Mesodermal cell (in vitro differentiated cells): ENCODE measurements at regions not wholly inside any gene's neighbourhood (a gene's known extent, or its start where the extent isn't known, plus 50 kb on each side); places are given as distances from the start of the nearest gene placed in this dataset.
"Not testable (repeated sequence)": the region's sequence is repeated elsewhere in the genome, so short reads cannot be mapped to it uniquely, and the experiment has no call there.

ENCODE experiments used
- H3K27ac ChIP-seq: 2 replicates; pipeline ENCODE4 v1.7.0; 2013; ENCODE audit warnings: mild to moderate bottlenecking, low read depth, low read length, moderate library complexity; ENCODE audit not compliant: severe bottlenecking
- H3K36me3 ChIP-seq: 2 replicates; pipeline ENCODE4 v1.7.1; 2013; ENCODE audit warnings: mild to moderate bottlenecking, low read length, moderate library complexity; ENCODE audit not compliant: control insufficient read depth, insufficient read depth
- H3K4me1 ChIP-seq: one replicate; pipeline ENCODE4 v1.7.1; 2013; ENCODE audit warnings: mild to moderate bottlenecking, low read length; ENCODE audit not compliant: insufficient read depth, control insufficient read depth, poor library complexity, severe bottlenecking
- H3K4me3 ChIP-seq: 2 replicates; pipeline ENCODE4 v1.7.0; 2013; ENCODE audit warnings: low read length, control low read depth, mild to moderate bottlenecking; ENCODE audit not compliant: insufficient read depth, poor library complexity, severe bottlenecking; ENCODE audit errors: extremely low read depth
- H3K9me3 ChIP-seq: 2 replicates; pipeline ENCODE4 v1.7.1; 2013; ENCODE audit warnings: mild to moderate bottlenecking, low read length, moderate library complexity; ENCODE audit not compliant: control insufficient read depth
- WGBS, 2 experiments: methylation state at CpG; one replicate each; pipeline ENCODE4 v1.1.5; 2013; ENCODE audit warnings: missing lambda C conversion rate in 2 of 2; ENCODE audit not compliant: insufficient coverage in 2 of 2; 5-methylcytosine and 5-hydroxymethylcytosine counted together

GRCh38 chr4:110399046-110399445 is 76.9 kb upstream of the ENPEP start:
- 84 to 89% methylated on average over 5 to 6 of the region's 10 CpGs for WGBS, 2 experiments
- H3K4me1 ChIP-seq, H3K4me3 ChIP-seq, H3K27ac ChIP-seq, H3K36me3 ChIP-seq, H3K9me3 ChIP-seq: not testable (repeated sequence)

- Histone ChIP-seq H3K27ac (no peak overlapping the region), H3K36me3 (no peaks in the 10 kb centered on the region)
- WGBS, 2 experiments, result 86 to 100% methylated on average over 1 of the region's 2 CpGs
Measured at GRCh38 chr4:110396963-110397362, 79.0 kb upstream of the ENPEP start.

GRCh38 chr4:110395421-110395820 is 80.5 kb upstream of the ENPEP start:
- Histone ChIP-seq H3K4me1 (no peaks in the 10 kb centered on the region), H3K36me3 (no peaks in the 10 kb centered on the region), H3K9me3 (no peaks in the 10 kb centered on the region), H3K4me3 (no peak overlapping the region), H3K27ac (no peak overlapping the region)
- WGBS, 2 experiments, result 83 to 86% methylated on average over 1 of the region's 1 CpG

More at GRCh38 chr4:110396963-110397362, 79.0 kb upstream of the ENPEP start:
- Histone ChIP-seq H3K4me1 (no peaks in the 10 kb centered on the region), H3K4me3 (no peak overlapping the region), H3K9me3 (no peaks in the 10 kb centered on the region)

DNA sequence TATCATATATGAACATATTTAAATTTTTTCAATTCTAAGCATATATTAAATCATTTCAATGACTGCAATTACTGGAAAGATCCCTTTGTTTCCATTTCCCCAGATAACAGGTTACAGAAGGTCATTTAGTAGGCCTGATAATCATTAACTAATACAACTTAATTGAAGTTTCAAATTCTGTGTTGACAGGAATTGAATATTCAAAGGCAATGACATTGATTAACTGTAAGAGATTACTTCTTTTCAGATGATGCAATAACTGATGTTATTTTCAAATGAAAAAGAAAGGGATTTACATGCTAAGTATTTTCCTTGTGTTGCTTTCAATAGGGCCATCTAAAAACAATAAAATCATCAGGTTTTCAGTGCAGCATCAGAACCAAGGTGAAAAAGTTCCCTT is 81.1 kb upstream of the ENPEP start:
- Histone ChIP-seq H3K9me3 (no peaks in the 10 kb centered on the region), H3K36me3 (no peaks in the 10 kb centered on the region), H3K4me1 (no peaks in the 10 kb centered on the region), H3K27ac (no peak overlapping the region), H3K4me3 (no peak overlapping the region)

DNA sequence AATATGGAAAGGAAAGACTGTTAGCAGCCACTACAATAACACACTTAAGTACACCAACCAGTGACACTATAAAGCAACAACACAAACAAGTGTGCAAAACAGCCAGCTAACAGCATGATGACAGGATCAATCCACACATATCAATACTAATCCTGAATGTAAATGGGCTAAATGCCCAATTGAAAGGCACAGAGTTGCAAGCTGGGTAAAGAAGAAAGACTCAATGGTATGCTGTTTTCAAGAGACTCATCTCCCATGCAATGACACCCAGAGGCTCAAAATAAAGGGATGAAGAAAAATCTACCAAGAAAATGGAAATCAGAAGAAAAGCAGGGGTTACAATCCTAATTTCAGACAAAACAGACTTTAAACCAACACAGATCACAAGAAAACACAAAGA is 94.2 kb upstream of the ENPEP start:
- H3K36me3 ChIP-seq, result no peaks in the 10 kb centered on the region
- no peak overlapping the region for H3K4me3 ChIP-seq
- no peak overlapping the region for H3K27ac ChIP-seq
- no peaks in the 10 kb centered on the region for H3K4me1 ChIP-seq
- no peaks in the 10 kb centered on the region for H3K9me3 ChIP-seq

GRCh38 chr4:110372485-110372884 is 103.5 kb upstream of the ENPEP start:
- H3K4me1 ChIP-seq, result no peaks in the 10 kb centered on the region
- no peak overlapping the region for H3K27ac ChIP-seq
- no peaks in the 10 kb centered on the region for H3K9me3 ChIP-seq
- no peaks in the 10 kb centered on the region for H3K36me3 ChIP-seq
- H3K4me3 ChIP-seq, result no peak overlapping the region
- WGBS, 2 experiments, result no CpG with 5 or more reads among the region's 2 CpGs

DNA sequence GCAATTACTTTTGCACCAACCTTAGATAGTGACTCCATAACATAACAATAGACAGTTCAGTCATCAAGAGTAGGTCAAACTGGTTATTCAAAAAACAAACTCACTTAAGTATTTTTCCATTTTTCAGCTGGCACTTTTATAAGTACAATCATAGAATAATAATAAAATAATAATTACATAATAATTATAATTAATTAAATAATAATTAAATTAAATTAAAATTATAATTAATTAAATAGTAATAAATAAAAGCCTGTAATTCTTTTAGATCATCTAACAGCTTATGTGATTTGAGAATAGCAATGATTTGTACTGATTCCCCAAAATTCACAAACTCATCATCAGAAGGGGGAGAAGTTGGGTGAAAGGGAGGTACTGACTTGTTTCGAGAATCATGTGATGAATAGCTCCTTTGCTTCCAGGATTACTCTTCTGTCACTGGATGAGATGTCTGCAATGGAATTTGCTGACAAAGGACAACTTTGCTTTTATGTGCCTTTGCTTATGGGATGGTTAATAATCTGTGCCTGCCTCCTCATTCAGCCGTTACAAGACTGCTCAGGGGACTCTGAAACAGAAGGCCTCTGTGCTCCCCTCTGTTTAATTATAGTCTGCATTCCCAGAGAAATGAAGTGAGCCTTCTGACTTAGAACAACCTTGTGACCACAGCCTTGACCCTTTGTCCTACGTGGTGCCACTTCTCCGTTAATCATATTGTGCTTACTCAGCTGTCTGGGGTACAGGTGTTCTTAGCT is 104.8 kb upstream of the ENPEP start:
- WGBS, 2 experiments, result 95% methylated on average over 3 of the region's 4 CpGs; no CpG with 5 or more reads in 1 of the 2 experiments
- H3K4me1 ChIP-seq, result no peaks in the 10 kb centered on the region
- no peaks in the 10 kb centered on the region for H3K9me3 ChIP-seq
- no peak overlapping the region for H3K4me3 ChIP-seq
- no peaks in the 10 kb centered on the region for H3K36me3 ChIP-seq
- H3K27ac ChIP-seq, result no peak overlapping the region

- H3K36me3 ChIP-seq, result no peaks in the 10 kb centered on the region
- WGBS, 2 experiments, result 60 to 100% methylated on average over 1 to 2 of the region's 3 CpGs
- H3K4me1 ChIP-seq, result no peaks in the 10 kb centered on the region
- H3K9me3 ChIP-seq, result no peaks in the 10 kb centered on the region
- H3K4me3 ChIP-seq, result no peak overlapping the region
- H3K27ac ChIP-seq, result no peak overlapping the region
Measured at GRCh38 chr4:110368409-110368808, 107.5 kb upstream of the ENPEP start.

DNA sequence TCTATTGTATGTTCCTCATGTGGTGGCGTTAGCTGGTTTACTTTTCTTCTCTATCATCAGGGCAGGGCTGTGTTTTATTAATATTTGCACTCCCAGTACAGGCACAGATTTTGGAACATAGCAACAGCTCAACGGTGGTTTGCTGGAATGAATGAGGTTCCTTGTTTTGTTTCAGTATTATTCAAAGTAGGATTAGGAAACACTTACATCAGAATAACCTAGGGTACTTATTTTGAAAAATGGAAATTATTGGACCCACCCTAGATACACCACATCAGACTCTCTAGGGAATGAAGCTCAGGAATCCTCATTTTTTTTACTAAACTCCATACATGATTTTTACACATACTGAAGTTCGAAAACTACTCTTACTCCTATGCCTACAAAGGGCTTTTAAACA is 108.8 kb upstream of the ENPEP start:
- Histone ChIP-seq H3K4me3 (no peak overlapping the region), H3K4me1 (no peaks in the 10 kb centered on the region), H3K36me3 (no peaks in the 10 kb centered on the region), H3K27ac (no peak overlapping the region), H3K9me3 (no peaks in the 10 kb centered on the region)
- 80% methylated on average over 1 of the region's 3 CpGs; no CpG with 5 or more reads in 1 of the 2 experiments for WGBS, 2 experiments

DNA sequence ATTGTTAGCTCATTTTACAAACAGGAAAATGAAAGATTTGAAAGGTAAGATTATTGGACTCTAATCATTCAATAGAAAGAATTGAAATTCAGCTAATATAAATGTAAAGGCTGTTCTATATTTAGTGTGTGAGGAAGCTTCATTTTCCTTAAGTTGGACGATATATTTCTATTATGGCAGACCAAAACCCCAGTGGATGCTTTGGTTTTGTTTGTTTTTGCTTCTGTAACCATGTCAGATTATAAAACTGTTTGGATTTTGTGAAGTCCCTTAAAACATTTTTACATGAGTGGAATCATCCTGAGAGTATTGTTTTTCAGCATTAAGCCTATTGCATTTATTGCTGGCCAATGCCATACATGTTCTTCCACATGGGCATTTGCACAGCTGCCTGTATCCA is 110.2 kb upstream of the ENPEP start:
- WGBS, 2 experiments, result 100% methylated on average over 1 of the region's 1 CpG; no CpG with 5 or more reads in 1 of the 2 experiments

GRCh38 chr4:110364911-110365520 is 110.9 kb upstream of the ENPEP start:
- Histone ChIP-seq H3K9me3 (no peaks in the 10 kb centered on the region), H3K27ac (no peak overlapping the region), H3K4me1 (no peaks in the 10 kb centered on the region), H3K4me3 (no peak overlapping the region), H3K36me3 (no peaks in the 10 kb centered on the region)
- 83 to 100% methylated on average over 1 to 2 of the region's 3 CpGs for WGBS, 2 experiments

More for the DNA sequence above, 110.2 kb upstream of the ENPEP start:
- H3K9me3 ChIP-seq, result no peaks in the 10 kb centered on the region
- no peaks in the 10 kb centered on the region for H3K36me3 ChIP-seq
- H3K4me3 ChIP-seq, result no peak overlapping the region
- no peak overlapping the region for H3K27ac ChIP-seq
- no peaks in the 10 kb centered on the region for H3K4me1 ChIP-seq
